ENCODE measurements at regions not wholly inside any gene's neighbourhood (a gene's known extent, or its start where the extent isn't known, plus 50 kb on each side); places are given as distances from the start of the nearest gene placed in this dataset.

- TF ChIP-seq CTCF (IDR thresholded peaks at IDR 0.05; ENCODE audit: insufficient read depth, low read depth, low read length, missing control alignments) = no peak
- H3K4me3 ChIP-seq (ENCODE audit: low read length) = no peak overlapping the region
- DNase-seq (ENCODE audit: low read depth) = no peak
Observed at GRCh38 chr20:57910716-57911115, 200.9 kb upstream of the PMEPA1 start.

GRCh38 chr20:57909763-57910331, 200.0 kb upstream of the PMEPA1 start:
- DNase-seq (ENCODE audit: low read depth) = no peak
- TF ChIP-seq CTCF (IDR thresholded peaks at IDR 0.05; ENCODE audit: insufficient read depth, low read depth, low read length, missing control alignments) = no peak

GRCh38 chr20:57908704-57909630, 199.2 kb upstream of the PMEPA1 start:
- no peak for TF ChIP-seq CTCF (IDR thresholded peaks at IDR 0.05; ENCODE audit: insufficient read depth, low read depth, low read length, missing control alignments)
- no peak overlapping the region for H3K4me3 ChIP-seq (ENCODE audit: low read length)
- no peak for DNase-seq (ENCODE audit: low read depth)

More at GRCh38 chr20:57909763-57910331, 200.0 kb upstream of the PMEPA1 start:
- no peak overlapping the region for H3K4me3 ChIP-seq (ENCODE audit: low read length)

GRCh38 chr20:57908226-57908625, 198.4 kb upstream of the PMEPA1 start:
- no peak overlapping the region for H3K4me3 ChIP-seq (ENCODE audit: low read length)
- DNase-seq (ENCODE audit: low read depth) = no peak
- TF ChIP-seq CTCF (IDR thresholded peaks at IDR 0.05; ENCODE audit: insufficient read depth, low read depth, low read length, missing control alignments) = no peak

GRCh38 chr20:57907131-57908000, 197.6 kb upstream of the PMEPA1 start:
- no peak for TF ChIP-seq CTCF (IDR thresholded peaks at IDR 0.05; ENCODE audit: insufficient read depth, low read depth, low read length, missing control alignments)
- DNase-seq (ENCODE audit: low read depth) = no peak
- H3K4me3 ChIP-seq (ENCODE audit: low read length) = no peak overlapping the region

GRCh38 chr20:57905448-57905847, 195.6 kb upstream of the PMEPA1 start:
- TF ChIP-seq CTCF (IDR thresholded peaks at IDR 0.05; ENCODE audit: insufficient read depth, low read depth, low read length, missing control alignments) = no peak
- no peak for DNase-seq (ENCODE audit: low read depth)
- no peak overlapping the region for H3K4me3 ChIP-seq (ENCODE audit: low read length)
